C4-2B (cell line): ENCODE measurements at regions not wholly inside any gene's neighbourhood (a gene's known extent, or its start where the extent isn't known, plus 50 kb on each side); places are given as distances from the start of the nearest gene placed in this dataset.

Experiments used
- CTCF ChIP-seq: fragments of 450-650 bp; conservative IDR thresholded peaks from 2 replicates; pipeline ENCODE4 v1.5.1; 2017; ENCODE audit warnings: mild to moderate bottlenecking
- ZFX ChIP-seq: fragments of 450-650 bp; IDR thresholded peaks from 2 replicates; pipeline ENCODE4 v1.6.1; 2017

- TF ChIP-seq CTCF (no peak), ZFX (no peak)
These were observed 406.9 kb downstream of the TMEM121 start for GRCh38 chr14:105933238-105933637.
